Type B pancreatic cell (in vitro differentiated cells): ENCODE measurements at regions not wholly inside any gene's neighbourhood (a gene's known extent, or its start where the extent isn't known, plus 50 kb on each side); places are given as distances from the start of the nearest gene placed in this dataset.

Source experiments
- DNase-seq: peaks from one replicate; pipeline ENCODE4 v3.0.0; 2021; ENCODE audit warnings: mixed read lengths; ENCODE audit not compliant: unreplicated experiment; ENCODE audit errors: extremely low spot score
- H3K27ac Mint-ChIP-seq: 2 replicates; pipeline ENCODE4 v1.8.0; 2021; ENCODE audit warnings: mild to moderate bottlenecking, mixed read lengths
- H3K27me3 Mint-ChIP-seq: 2 replicates; pipeline ENCODE4 v1.8.0; 2021; ENCODE audit warnings: mixed read lengths
- H3K36me3 Mint-ChIP-seq: 2 replicates; pipeline ENCODE4 v1.8.0; 2021; ENCODE audit warnings: mixed read lengths
- H3K4me1 Mint-ChIP-seq: one replicate; pipeline ENCODE4 v1.8.0; 2021; ENCODE audit warnings: mixed read lengths; ENCODE audit not compliant: unreplicated experiment
- H3K4me3 Mint-ChIP-seq: 2 replicates; pipeline ENCODE4 v1.8.0; 2021; ENCODE audit warnings: mild to moderate bottlenecking, mixed read lengths
- H3K9me3 Mint-ChIP-seq: 2 replicates; pipeline ENCODE4 v1.8.0; 2021; ENCODE audit warnings: mixed read lengths
- CTCF ChIP-seq: fragments of 200-600 bp; sonication (generic); conservative IDR thresholded peaks from 2 replicates; pipeline ENCODE4 v1.5.0; 2021; ENCODE audit warnings: antibody characterized with exemption, mild to moderate bottlenecking

- H3K4me1 Mint-ChIP-seq = no peaks in the 10 kb centered on the region
- no peak for TF ChIP-seq CTCF
- H3K4me3 Mint-ChIP-seq = no peak overlapping the region
- H3K27me3 Mint-ChIP-seq = no peaks in the 10 kb centered on the region
- no peak for DNase-seq
- H3K36me3 Mint-ChIP-seq = no peaks in the 10 kb centered on the region
- H3K27ac Mint-ChIP-seq = no peak overlapping the region
- no peaks in the 10 kb centered on the region for H3K9me3 Mint-ChIP-seq
These were observed 1374.5 kb downstream of the NSUN3 start for GRCh38 chr3:95437409-95437808.

- Mint-ChIP-seq H3K4me1 (no peaks in the 10 kb centered on the region), H3K4me3 (no peak overlapping the region), H3K27ac (no peak overlapping the region), H3K36me3 (no peaks in the 10 kb centered on the region), H3K27me3 (no peaks in the 10 kb centered on the region), H3K9me3 (no peaks in the 10 kb centered on the region)
- no peak for DNase-seq
- no peak for TF ChIP-seq CTCF
These were observed 1375.4 kb downstream of the NSUN3 start for GRCh38 chr3:95438274-95438673.

- TF ChIP-seq CTCF = no peak
- H3K4me1 Mint-ChIP-seq = no peaks in the 10 kb centered on the region
- H3K9me3 Mint-ChIP-seq = no peaks in the 10 kb centered on the region
- no peak for DNase-seq
- H3K36me3 Mint-ChIP-seq = no peaks in the 10 kb centered on the region
- H3K27ac Mint-ChIP-seq = no peak overlapping the region
- no peak overlapping the region for H3K4me3 Mint-ChIP-seq
- H3K27me3 Mint-ChIP-seq = no peaks in the 10 kb centered on the region
These were observed 1371.6 kb upstream of the EPHA6 start for GRCh38 chr3:95442766-95443165.

- H3K4me1 Mint-ChIP-seq = no peaks in the 10 kb centered on the region
- H3K27me3 Mint-ChIP-seq = no peaks in the 10 kb centered on the region
- TF ChIP-seq CTCF = no peak
- no peaks in the 10 kb centered on the region for H3K36me3 Mint-ChIP-seq
- no peaks in the 10 kb centered on the region for H3K9me3 Mint-ChIP-seq
- H3K27ac Mint-ChIP-seq = no peak overlapping the region
- no peak for DNase-seq
- no peak overlapping the region for H3K4me3 Mint-ChIP-seq
These were observed 1364.6 kb upstream of the EPHA6 start for GRCh38 chr3:95449841-95450240.

GRCh38 chr3:95453242-95453641 is 1361.2 kb upstream of the EPHA6 start:
- Mint-ChIP-seq H3K36me3 (no peaks in the 10 kb centered on the region), H3K9me3 (no peaks in the 10 kb centered on the region), H3K4me3 (no peak overlapping the region), H3K27me3 (no peaks in the 10 kb centered on the region), H3K4me1 (no peaks in the 10 kb centered on the region), H3K27ac (no peak overlapping the region)
- no peak for TF ChIP-seq CTCF
- DNase-seq = no peak

GRCh38 chr3:95456835-95457234 is 1357.6 kb upstream of the EPHA6 start:
- no peak for DNase-seq
- Mint-ChIP-seq H3K9me3 (no peaks in the 10 kb centered on the region), H3K27me3 (no peaks in the 10 kb centered on the region), H3K4me1 (no peaks in the 10 kb centered on the region), H3K4me3 (no peak overlapping the region), H3K27ac (no peak overlapping the region), H3K36me3 (no peaks in the 10 kb centered on the region)
- TF ChIP-seq CTCF = no peak
